ENCODE measurements at regions not wholly inside any gene's neighbourhood (a gene's known extent, or its start where the extent isn't known, plus 50 kb on each side); places are given as distances from the start of the nearest gene placed in this dataset.

- H3K9me3 ChIP-seq, result no peaks in the 10 kb centered on the region
- TF ChIP-seq POLR2A (IDR thresholded peaks at IDR 0.05), result no peak
- no peak for TF ChIP-seq CTCF (IDR thresholded peaks at IDR 0.05)
- no peaks in the 10 kb centered on the region for H3K36me3 ChIP-seq (ENCODE audit: low read depth, missing control alignments)
- H3K27ac ChIP-seq, result no peak overlapping the region
- DNase-seq, result no peak
- no peaks in the 10 kb centered on the region for H3K27me3 ChIP-seq
- 88 to 90% methylated on average over 3 of the region's 3 CpGs for WGBS, 2 donors
- no peak overlapping the region for H3K4me3 ChIP-seq
- no peaks in the 10 kb centered on the region for H3K4me1 ChIP-seq
- intact Hi-C loops (cut with DNase I; ENCODE audit: low total_unique reads), result no loop called here
Observed at GRCh38 chr4:163747886-163748285, 253.4 kb downstream of the TMA16 start.

GRCh38 chr4:163748449-163748848 is 254.0 kb downstream of the TMA16 start:
- Histone ChIP-seq H3K4me3 (no peak overlapping the region), H3K27me3 (no peaks in the 10 kb centered on the region), H3K9me3 (no peaks in the 10 kb centered on the region), H3K4me1 (no peaks in the 10 kb centered on the region), H3K36me3 (ENCODE audit: low read depth, missing control alignments) (no peaks in the 10 kb centered on the region), H3K27ac (no peak overlapping the region)
- intact Hi-C loops (cut with DNase I; ENCODE audit: low total_unique reads), result no loop called here
- 69 to 82% methylated on average over 2 of the region's 2 CpGs for WGBS, 2 donors
- no peak for DNase-seq
- TF ChIP-seq POLR2A (IDR thresholded peaks at IDR 0.05) (no peak), CTCF (IDR thresholded peaks at IDR 0.05) (no peak)

GRCh38 chr4:163755013-163755412 is 260.5 kb downstream of the TMA16 start:
- no peak for DNase-seq
- 41 to 47% methylated on average over 3 of the region's 3 CpGs for WGBS, 2 donors
- H3K4me1 ChIP-seq, result no peaks in the 10 kb centered on the region
- no peak overlapping the region for H3K4me3 ChIP-seq
- intact Hi-C loops (cut with DNase I; ENCODE audit: low total_unique reads), result no loop called here
- no peak overlapping the region for H3K27ac ChIP-seq
- peak in 1 of 3 experiments; percentile 20 for TF ChIP-seq CTCF (IDR thresholded peaks at IDR 0.05)
- no peak for TF ChIP-seq POLR2A (IDR thresholded peaks at IDR 0.05)
- H3K9me3 ChIP-seq, result no peaks in the 10 kb centered on the region
- no peaks in the 10 kb centered on the region for H3K36me3 ChIP-seq (ENCODE audit: low read depth, missing control alignments)
- no peaks in the 10 kb centered on the region for H3K27me3 ChIP-seq

- no peak for TF ChIP-seq POLR2A (IDR thresholded peaks at IDR 0.05)
- no peak for TF ChIP-seq CTCF (IDR thresholded peaks at IDR 0.05)
- no peaks in the 10 kb centered on the region for H3K27me3 ChIP-seq
- no peaks in the 10 kb centered on the region for H3K36me3 ChIP-seq (ENCODE audit: low read depth, missing control alignments)
- H3K4me1 ChIP-seq, result no peaks in the 10 kb centered on the region
- H3K9me3 ChIP-seq, result no peaks in the 10 kb centered on the region
- intact Hi-C loops (cut with DNase I; ENCODE audit: low total_unique reads), result no loop called here
- 85 to 100% methylated on average over 1 of the region's 1 CpG for WGBS, 2 donors
- H3K27ac ChIP-seq, result no peak overlapping the region
- DNase-seq, result no peak
- no peak overlapping the region for H3K4me3 ChIP-seq
Observed at GRCh38 chr4:163757219-163757618, 262.7 kb downstream of the TMA16 start.

- Histone ChIP-seq H3K36me3 (ENCODE audit: low read depth, missing control alignments) (no peaks in the 10 kb centered on the region), H3K9me3 (no peaks in the 10 kb centered on the region), H3K27ac (no peak overlapping the region), H3K4me3 (no peak overlapping the region), H3K27me3 (no peaks in the 10 kb centered on the region), H3K4me1 (no peaks in the 10 kb centered on the region)
- intact Hi-C loops (cut with DNase I; ENCODE audit: low total_unique reads), result no loop called here
- WGBS, 2 donors, result 74 to 88% methylated on average over 1 of the region's 1 CpG
- TF ChIP-seq CTCF (IDR thresholded peaks at IDR 0.05), result no peak
- TF ChIP-seq POLR2A (IDR thresholded peaks at IDR 0.05), result no peak
- DNase-seq, result no peak
Observed at GRCh38 chr4:163758032-163758431, 263.5 kb downstream of the TMA16 start.
